ENCODE measurements at regions not wholly inside any gene's neighbourhood (a gene's known extent, or its start where the extent isn't known, plus 50 kb on each side); places are given as distances from the start of the nearest gene placed in this dataset.

DNA sequence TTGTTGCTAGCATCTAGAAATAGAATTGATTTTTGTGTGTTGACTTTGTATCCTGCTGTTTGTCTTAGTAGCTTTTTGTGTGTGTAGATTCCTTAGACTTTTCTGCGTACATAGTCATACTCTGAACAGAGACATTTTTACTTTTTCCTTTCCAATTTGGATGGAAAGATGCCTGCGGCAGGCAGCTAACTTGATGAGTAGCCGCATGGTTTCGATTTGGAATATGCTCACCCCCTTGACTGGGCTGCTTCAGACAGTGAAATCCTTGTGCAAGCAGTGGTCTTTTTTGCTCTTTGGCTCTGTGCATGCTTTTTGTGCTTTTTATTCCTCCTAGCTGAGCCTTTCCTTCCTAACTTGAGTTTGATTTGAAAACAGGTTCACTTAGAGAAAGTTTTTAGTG is 71.8 kb downstream of the HHEX start:
- DNase-seq (ENCODE audit: low read depth, low spot score) = no peak
- no peak overlapping the region for H3K4me3 ChIP-seq (ENCODE audit: low read depth, low read length)
- CTCF ChIA-PET = no interaction called here
- POLR2A ChIA-PET = interaction anchor here (0.5 kb wide), 1 partner anchor 26 kb away, joined by 3 read pairs; no protein-coding TSS in a partner anchor
- TF ChIP-seq, protein P1, sequence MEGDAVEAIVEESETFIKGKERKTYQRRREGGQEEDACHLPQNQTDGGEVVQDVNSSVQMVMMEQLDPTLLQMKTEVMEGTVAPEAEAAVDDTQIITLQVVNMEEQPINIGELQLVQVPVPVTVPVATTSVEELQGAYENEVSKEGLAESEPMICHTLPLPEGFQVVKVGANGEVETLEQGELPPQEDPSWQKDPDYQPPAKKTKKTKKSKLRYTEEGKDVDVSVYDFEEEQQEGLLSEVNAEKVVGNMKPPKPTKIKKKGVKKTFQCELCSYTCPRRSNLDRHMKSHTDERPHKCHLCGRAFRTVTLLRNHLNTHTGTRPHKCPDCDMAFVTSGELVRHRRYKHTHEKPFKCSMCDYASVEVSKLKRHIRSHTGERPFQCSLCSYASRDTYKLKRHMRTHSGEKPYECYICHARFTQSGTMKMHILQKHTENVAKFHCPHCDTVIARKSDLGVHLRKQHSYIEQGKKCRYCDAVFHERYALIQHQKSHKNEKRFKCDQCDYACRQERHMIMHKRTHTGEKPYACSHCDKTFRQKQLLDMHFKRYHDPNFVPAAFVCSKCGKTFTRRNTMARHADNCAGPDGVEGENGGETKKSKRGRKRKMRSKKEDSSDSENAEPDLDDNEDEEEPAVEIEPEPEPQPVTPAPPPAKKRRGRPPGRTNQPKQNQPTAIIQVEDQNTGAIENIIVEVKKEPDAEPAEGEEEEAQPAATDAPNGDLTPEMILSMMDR (IDR thresholded peaks at IDR 0.05; ENCODE audit: insufficient read depth, low read length, missing control alignments) = no peak

DNA sequence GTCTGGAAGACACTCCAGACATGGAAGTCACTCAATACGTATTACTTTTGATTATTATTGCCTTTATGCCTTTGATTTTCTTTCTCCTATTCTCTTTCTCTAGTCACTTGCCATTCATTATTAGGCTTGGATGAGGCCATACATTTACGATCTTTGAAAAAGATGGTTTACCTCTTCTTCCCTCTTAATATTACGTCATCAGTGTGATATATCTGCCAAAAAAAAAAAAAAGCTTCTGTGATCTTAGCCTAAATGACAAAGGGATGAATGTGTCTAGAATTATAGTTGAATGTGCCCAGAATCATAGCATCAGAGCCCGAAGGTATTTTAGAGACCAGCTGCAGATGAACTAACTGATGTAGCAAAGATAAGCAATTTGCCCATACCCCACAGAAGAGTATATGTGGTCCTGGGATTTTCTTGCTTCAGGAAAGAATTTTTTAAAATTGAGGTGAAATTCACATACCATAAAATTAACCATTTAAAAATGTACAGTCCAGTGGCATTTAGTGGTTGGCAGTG is 73.9 kb downstream of the HHEX start:
- TF ChIP-seq, protein P1 (IDR thresholded peaks at IDR 0.05; ENCODE audit: insufficient read depth, low read length, missing control alignments) = no peak
- DNase-seq (ENCODE audit: low read depth, low spot score) = no peak
- ChIA-PET CTCF (no interaction called here), POLR2A (no interaction called here)
- no peak overlapping the region for H3K4me3 ChIP-seq (ENCODE audit: low read depth, low read length)

GRCh38 chr10:92766451-92766850 is 76.7 kb downstream of the HHEX start:
- no peak overlapping the region for H3K4me3 ChIP-seq (ENCODE audit: low read depth, low read length)
- DNase-seq (ENCODE audit: low read depth, low spot score) = no peak
- TF ChIP-seq, protein P1 (IDR thresholded peaks at IDR 0.05; ENCODE audit: insufficient read depth, low read length, missing control alignments) = no peak
- CTCF ChIA-PET = no interaction called here
- POLR2A ChIA-PET = interaction anchor here (0.7 kb wide), 1 partner anchor 51 kb away, joined by 3 read pairs; no protein-coding TSS in a partner anchor

DNA sequence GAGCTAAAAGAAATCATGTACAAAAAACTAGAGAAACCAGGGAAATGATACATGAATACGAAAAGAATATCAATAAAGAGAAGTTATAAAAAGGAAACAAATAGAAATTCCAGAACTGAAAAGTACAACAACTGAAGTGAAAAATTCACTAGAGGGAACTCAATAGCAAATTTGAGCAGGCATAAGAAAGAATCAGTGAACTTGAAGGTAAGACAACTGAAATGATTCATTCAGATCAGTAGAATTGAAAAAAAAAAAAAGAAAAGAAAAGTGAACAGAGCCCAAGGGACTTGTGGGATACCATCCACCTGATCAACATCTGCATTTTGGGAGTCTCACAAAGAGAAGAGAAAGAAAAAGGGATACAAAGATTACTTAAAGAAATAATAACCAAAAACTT is 78.3 kb downstream of the HHEX start:
- ChIA-PET POLR2A (no interaction called here), CTCF (no interaction called here)
- TF ChIP-seq, protein P1 (IDR thresholded peaks at IDR 0.05; ENCODE audit: insufficient read depth, low read length, missing control alignments) = no peak
- H3K4me3 ChIP-seq (ENCODE audit: low read depth, low read length) = no peak overlapping the region
- DNase-seq (ENCODE audit: low read depth, low spot score) = no peak

DNA sequence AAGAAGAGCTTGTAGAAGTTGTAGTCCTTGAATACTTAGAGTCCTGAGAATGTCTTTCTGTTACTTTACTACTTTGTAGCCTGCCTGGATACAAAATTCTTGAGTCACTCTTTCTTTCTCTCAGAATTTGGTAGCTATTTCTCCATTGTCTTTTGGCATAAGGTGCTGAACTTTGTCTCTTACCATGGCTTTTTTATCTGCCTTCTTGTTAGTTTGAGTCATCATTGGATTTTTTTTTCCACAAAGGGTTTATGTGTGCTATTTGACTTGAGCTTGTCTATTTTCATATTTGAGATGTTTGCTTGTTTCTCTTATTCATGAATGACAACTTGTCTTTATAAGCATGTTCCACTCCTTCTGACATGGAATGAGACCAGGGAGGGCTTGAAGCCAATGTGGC is 74.5 kb upstream of the EXOC6 start:
- no peak overlapping the region for H3K4me3 ChIP-seq (ENCODE audit: low read depth, low read length)
- no peak for DNase-seq (ENCODE audit: low read depth, low spot score)
- ChIA-PET CTCF (interaction anchor here (1.0 kb wide), 1 partner anchor 18 kb away, joined by 3 read pairs; no protein-coding TSS in a partner anchor), POLR2A (interaction anchor here (0.6 kb wide), 1 partner anchor 26 kb away, joined by 4 read pairs; no protein-coding TSS in a partner anchor)
- TF ChIP-seq, protein P1 (IDR thresholded peaks at IDR 0.05; ENCODE audit: insufficient read depth, low read length, missing control alignments) = no peak

GRCh38 chr10:92778091-92778490 is 70.2 kb upstream of the EXOC6 start:
- CTCF ChIA-PET = no interaction called here
- POLR2A ChIA-PET = no interaction called here
- TF ChIP-seq, protein P1 (IDR thresholded peaks at IDR 0.05; ENCODE audit: insufficient read depth, low read length, missing control alignments) = no peak
- H3K4me3 ChIP-seq (ENCODE audit: low read depth, low read length) = no peak overlapping the region
- DNase-seq (ENCODE audit: low read depth, low spot score) = no peak

Measured in AG04449 (cell line).